SJCRH30 (cell line): ENCODE measurements at regions not wholly inside any gene's neighbourhood (a gene's known extent, or its start where the extent isn't known, plus 50 kb on each side); places are given as distances from the start of the nearest gene placed in this dataset.

Experiments used
- DNase-seq, 2 experiments: peaks; one replicate each; pipeline ENCODE4 v3.0.0-alpha.2; 2015 to 2020
- H3K27ac ChIP-seq: fragments of 250-450 bp; sonication (Bioruptor Pico); 2 replicates; pipeline ENCODE4 v1.5.1; 2020; ENCODE audit warnings: mild to moderate bottlenecking, moderate library complexity
- H3K27me3 ChIP-seq: fragments of 250-450 bp; sonication (Bioruptor Pico); 2 replicates; pipeline ENCODE4 v1.5.1; 2020; ENCODE audit warnings: mild to moderate bottlenecking, moderate library complexity
- H3K36me3 ChIP-seq: fragments of 250-450 bp; sonication (Bioruptor Pico); 2 replicates; pipeline ENCODE4 v1.5.1; 2020; ENCODE audit warnings: mild to moderate bottlenecking, moderate library complexity
- H3K4me1 ChIP-seq: fragments of 250-450 bp; sonication (Bioruptor Pico); 2 replicates; pipeline ENCODE4 v1.5.1; 2020; ENCODE audit warnings: mild to moderate bottlenecking, moderate library complexity
- H3K4me3 ChIP-seq: fragments of 250-450 bp; sonication (Bioruptor Pico); 2 replicates; pipeline ENCODE4 v1.5.1; 2020; ENCODE audit warnings: mild to moderate bottlenecking, moderate library complexity
- H3K9me3 ChIP-seq: fragments of 250-450 bp; sonication (Bioruptor Pico); replicated peaks from 2 replicates; pipeline ENCODE4 v1.5.1; 2020; ENCODE audit warnings: mild to moderate bottlenecking, moderate library complexity

GRCh38 chr15:91473894-91474545 lies 374.0 kb downstream of the SV2B start:
- DNase-seq, result no peak
- Histone ChIP-seq H3K4me3 (no peak overlapping the region), H3K27me3 (peaks cover 5% of the 10 kb centered on the region; the same call in 1 of the 2 replicates), H3K9me3 (no peaks in the 10 kb centered on the region), H3K27ac (no peak overlapping the region), H3K36me3 (no peaks in the 10 kb centered on the region), H3K4me1 (no peaks in the 10 kb centered on the region)

DNA sequence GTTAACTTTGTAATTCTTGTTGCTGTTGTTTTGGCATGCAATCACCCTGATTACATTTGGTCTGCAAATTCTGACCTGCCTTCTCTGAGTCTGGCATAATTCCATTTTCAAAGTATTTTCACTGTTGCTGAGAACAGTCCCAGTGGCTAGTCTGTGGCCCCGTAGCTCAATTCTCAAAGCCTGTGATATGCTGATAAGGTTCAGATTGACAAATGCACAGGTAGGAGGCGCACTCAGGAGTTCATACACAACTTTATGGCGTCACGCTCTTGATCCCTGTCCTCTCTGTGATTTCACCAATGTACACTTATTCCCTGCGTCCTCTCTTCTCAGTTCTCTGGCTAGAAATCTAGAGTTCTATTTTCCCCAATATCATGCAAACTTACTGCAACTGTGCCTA lies 376.6 kb upstream of the SLCO3A1 start:
- H3K4me3 ChIP-seq, result no peak overlapping the region
- no peaks in the 10 kb centered on the region for H3K9me3 ChIP-seq
- no peaks in the 10 kb centered on the region for H3K4me1 ChIP-seq
- peaks cover 7% of the 10 kb centered on the region; the same call in 1 of the 2 replicates for H3K27me3 ChIP-seq
- H3K36me3 ChIP-seq, result no peaks in the 10 kb centered on the region
- DNase-seq, result no peak
- H3K27ac ChIP-seq, result no peak overlapping the region

DNA sequence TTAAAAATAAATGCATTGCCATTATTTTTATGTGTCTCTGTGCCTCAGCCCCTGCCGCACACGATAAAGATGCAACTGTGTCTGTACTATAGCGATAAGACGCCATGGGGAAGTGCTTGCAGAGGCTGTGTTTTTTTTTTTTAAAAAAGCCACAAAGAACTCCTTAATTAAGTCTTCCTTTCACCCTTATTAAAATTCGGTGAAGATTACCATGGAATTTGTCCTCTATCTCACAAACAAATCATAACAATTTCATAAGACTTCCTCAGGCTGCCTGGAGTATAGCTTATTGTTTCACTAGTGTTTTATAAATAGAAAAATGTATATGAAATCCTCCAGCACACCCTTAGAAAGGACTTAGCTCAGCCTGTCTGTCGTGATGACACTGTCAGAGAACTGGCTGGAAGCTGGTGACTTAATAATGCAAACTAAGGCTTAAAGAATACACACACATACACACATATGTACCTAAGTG lies 374.8 kb upstream of the SLCO3A1 start:
- Histone ChIP-seq H3K4me1 (no peaks in the 10 kb centered on the region), H3K27me3 (peaks cover 7% of the 10 kb centered on the region; the same call in 1 of the 2 replicates), H3K4me3 (no peak overlapping the region), H3K9me3 (no peaks in the 10 kb centered on the region), H3K36me3 (no peaks in the 10 kb centered on the region), H3K27ac (no peak overlapping the region)
- no peak for DNase-seq

- H3K4me3 ChIP-seq, result no peak overlapping the region
- no peaks in the 10 kb centered on the region for H3K9me3 ChIP-seq
- H3K4me1 ChIP-seq, result no peaks in the 10 kb centered on the region
- peaks cover 7% of the 10 kb centered on the region; the same call in 1 of the 2 replicates for H3K27me3 ChIP-seq
- H3K27ac ChIP-seq, result no peak overlapping the region
- no peak for DNase-seq
- no peaks in the 10 kb centered on the region for H3K36me3 ChIP-seq
These were observed 373.1 kb upstream of the SLCO3A1 start for GRCh38 chr15:91480426-91480825.

DNA sequence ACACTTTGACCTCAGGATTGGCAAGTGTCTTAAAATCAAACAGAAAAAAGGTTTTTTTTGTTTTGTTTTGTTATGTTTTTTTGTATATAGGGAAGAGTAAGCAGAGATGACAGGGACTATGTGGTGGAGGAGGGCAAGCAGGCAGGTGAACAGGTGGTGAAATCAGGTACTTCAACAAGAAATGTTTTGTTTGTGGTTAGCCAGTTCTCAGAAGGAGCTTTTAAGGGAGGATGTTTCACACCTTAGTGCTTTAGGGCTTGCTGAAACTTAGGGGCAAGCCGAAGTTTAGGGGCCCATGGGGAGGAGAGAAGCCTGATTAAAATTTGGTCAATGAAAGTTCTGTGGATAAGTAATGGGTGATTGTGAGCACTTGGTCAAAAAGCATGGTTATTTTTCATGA lies 370.7 kb upstream of the SLCO3A1 start:
- Histone ChIP-seq H3K27me3 (peaks cover 4% of the 10 kb centered on the region; the same call in 1 of the 2 replicates), H3K36me3 (no peaks in the 10 kb centered on the region), H3K9me3 (no peaks in the 10 kb centered on the region), H3K27ac (no peak overlapping the region), H3K4me1 (no peaks in the 10 kb centered on the region), H3K4me3 (no peak overlapping the region)
- no peak for DNase-seq

DNA sequence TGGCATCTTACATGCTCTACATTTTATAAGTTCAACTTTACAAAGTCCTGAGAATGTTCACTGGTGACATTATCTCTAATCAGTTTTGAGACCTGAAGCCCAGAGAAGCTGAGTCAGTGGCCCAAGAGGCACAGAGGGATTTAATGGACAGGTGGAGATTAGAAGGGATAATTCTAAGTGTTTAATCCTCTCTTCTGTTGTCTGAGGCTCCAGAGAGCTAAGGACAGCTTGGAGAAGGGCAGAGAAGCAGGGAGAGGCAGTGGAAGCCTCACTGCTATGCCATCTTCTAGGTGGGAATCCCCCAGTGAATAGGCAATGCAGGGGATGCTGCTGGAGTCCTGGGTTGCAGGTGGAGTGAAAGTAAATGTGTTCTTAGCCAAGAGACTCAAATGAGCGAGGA lies 369.4 kb upstream of the SLCO3A1 start:
- Histone ChIP-seq H3K9me3 (no peaks in the 10 kb centered on the region), H3K4me3 (no peak overlapping the region), H3K27me3 (peaks cover under 1% of the 10 kb centered on the region; the same call in 1 of the 2 replicates), H3K36me3 (no peaks in the 10 kb centered on the region), H3K27ac (no peak overlapping the region), H3K4me1 (no peaks in the 10 kb centered on the region)
- no peak for DNase-seq

- no peak overlapping the region for H3K4me3 ChIP-seq
- no peak for DNase-seq
These were observed 365.1 kb upstream of the SLCO3A1 start for GRCh38 chr15:91488452-91488851.

DNA sequence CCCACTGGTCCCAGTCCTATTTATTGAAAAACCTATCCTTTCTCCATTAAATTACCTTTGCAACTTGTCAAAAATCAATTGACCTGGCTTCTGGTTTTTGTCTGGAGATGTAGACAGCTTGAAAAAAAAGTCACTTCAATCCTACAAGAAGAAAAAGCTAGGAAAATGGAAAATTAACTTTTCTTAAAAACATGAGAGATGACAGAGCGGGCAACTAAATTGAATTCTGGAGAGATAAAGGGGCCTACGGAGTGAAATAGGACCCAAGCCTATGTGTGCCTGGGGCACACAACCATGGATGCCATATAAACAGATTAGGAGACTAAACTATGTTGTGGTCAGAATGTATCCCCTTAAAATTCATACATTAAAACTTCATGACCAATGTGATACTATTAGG lies 363.3 kb upstream of the SLCO3A1 start:
- Histone ChIP-seq H3K4me1 (no peaks in the 10 kb centered on the region), H3K9me3 (no peaks in the 10 kb centered on the region), H3K4me3 (no peak overlapping the region), H3K27me3 (no peaks in the 10 kb centered on the region), H3K36me3 (no peaks in the 10 kb centered on the region), H3K27ac (no peak overlapping the region)
- no peak for DNase-seq

More at GRCh38 chr15:91488452-91488851, 365.1 kb upstream of the SLCO3A1 start:
- Histone ChIP-seq H3K27ac (no peak overlapping the region), H3K27me3 (no peaks in the 10 kb centered on the region), H3K4me1 (no peaks in the 10 kb centered on the region), H3K9me3 (no peaks in the 10 kb centered on the region), H3K36me3 (no peaks in the 10 kb centered on the region)

DNA sequence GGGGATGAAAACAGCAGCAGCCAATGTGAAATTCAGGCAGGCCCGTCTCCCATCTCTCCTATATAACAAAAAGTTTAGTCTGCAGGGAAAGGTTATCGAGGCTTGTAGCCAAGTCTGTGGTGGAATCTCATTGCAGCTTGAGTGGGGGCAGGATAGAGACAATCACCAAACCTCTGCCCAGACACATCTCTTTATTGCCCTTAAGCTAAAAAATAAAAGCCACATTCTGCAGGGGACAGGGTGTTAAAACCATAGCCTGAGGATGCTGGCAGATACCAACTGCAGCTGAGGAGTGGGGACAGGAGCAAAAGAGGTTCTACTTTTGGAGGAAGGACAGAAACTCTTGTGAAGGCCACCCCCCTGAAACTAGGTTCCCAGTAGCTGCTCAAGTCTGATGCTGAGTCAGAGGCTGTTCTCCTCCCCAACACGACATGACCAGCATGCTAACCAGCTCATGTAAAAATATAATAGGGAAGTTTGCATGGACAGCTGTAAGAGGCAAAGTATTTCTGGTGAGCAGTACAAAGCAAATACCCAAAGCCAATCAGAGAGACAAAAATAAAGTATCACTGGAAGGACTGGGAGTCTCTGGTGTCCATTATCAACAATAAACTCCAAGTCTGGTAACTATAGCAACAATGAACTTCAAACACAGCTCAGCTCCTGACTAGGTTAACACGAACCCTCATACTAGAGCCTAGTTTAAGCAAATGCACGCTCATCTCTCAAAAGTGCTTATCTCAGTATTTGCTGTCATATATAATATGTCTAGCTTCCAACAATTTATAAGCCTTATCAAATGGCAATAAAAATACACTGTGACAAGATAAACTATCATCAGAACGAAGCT lies 362.2 kb upstream of the SLCO3A1 start:
- Histone ChIP-seq H3K9me3 (no peaks in the 10 kb centered on the region), H3K4me1 (no peaks in the 10 kb centered on the region), H3K27me3 (no peaks in the 10 kb centered on the region), H3K27ac (no peak overlapping the region), H3K36me3 (no peaks in the 10 kb centered on the region), H3K4me3 (no peak overlapping the region)
- no peak for DNase-seq

DNA sequence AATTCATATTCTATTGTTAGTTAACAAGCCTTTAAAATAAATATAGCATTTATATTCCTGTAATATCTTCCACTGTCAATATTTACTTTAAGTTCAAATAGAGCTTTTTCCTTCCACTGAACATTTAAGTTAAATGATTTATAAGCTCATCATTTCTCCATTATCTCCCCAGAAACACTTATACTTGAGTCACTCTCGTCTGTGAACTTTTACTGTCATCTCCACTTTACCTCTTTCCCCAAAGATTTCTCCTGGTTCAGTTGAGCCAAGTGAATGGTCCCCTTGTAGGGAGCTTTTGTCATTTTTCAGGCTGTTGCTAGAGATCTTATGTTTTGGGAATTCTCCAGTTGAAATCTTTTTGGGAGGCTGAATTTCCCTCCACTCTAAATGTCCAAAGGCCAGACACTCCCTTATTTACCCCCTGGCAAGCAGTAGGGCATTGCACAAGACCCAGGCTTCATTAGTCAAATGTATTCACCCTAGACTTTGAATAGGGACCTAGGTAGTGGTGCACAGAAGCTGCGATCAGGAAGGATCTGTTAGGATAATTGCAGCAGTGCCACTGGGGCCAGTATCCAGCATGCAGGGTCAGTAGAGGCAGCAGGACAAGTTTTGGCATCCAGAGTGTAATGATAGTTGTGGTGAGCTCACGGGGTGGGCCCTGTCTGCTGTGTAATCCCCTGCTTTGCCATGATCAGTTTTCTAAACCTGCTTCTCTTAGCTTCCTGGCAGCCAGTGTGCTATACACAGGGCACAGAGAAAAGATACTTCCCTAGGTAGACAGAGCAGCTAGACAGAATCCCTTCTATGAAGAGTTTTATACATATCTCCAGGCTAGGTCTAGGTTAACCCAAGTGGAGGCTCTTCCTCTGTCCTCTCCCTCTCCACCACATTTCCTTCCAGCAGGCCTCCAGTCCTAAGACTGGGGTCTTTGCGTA lies 356.5 kb upstream of the SLCO3A1 start:
- H3K4me1 ChIP-seq, result no peaks in the 10 kb centered on the region
- no peak overlapping the region for H3K4me3 ChIP-seq
- no peaks in the 10 kb centered on the region for H3K36me3 ChIP-seq
- H3K27me3 ChIP-seq, result no peaks in the 10 kb centered on the region
- no peaks in the 10 kb centered on the region for H3K9me3 ChIP-seq
- no peak for DNase-seq
- no peak overlapping the region for H3K27ac ChIP-seq

GRCh38 chr15:91498046-91498748 lies 355.3 kb upstream of the SLCO3A1 start:
- no peak overlapping the region for H3K4me3 ChIP-seq
- H3K36me3 ChIP-seq, result no peaks in the 10 kb centered on the region
- no peaks in the 10 kb centered on the region for H3K9me3 ChIP-seq
- no peaks in the 10 kb centered on the region for H3K4me1 ChIP-seq
- DNase-seq, result no peak
- no peak overlapping the region for H3K27ac ChIP-seq
- H3K27me3 ChIP-seq, result no peaks in the 10 kb centered on the region

DNA sequence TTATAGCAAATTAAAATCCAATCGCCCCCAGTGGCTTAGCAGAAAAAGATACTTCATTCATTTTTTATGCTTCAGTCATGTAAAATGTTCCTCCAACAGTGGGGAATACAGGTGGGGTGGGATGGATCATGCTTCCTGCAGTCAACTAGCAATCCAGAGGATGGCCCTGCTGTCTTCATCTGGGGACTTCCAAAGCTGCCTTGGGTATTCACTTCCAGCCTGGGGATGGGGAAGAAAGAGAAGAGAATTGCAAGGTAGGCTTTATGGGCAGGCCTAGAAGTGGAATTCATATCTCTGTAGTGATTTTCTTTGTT lies 354.8 kb upstream of the SLCO3A1 start:
- Histone ChIP-seq H3K4me1 (no peaks in the 10 kb centered on the region), H3K27ac (no peak overlapping the region), H3K36me3 (no peaks in the 10 kb centered on the region), H3K27me3 (no peaks in the 10 kb centered on the region), H3K4me3 (no peak overlapping the region), H3K9me3 (no peaks in the 10 kb centered on the region)
- DNase-seq, result no peak

DNA sequence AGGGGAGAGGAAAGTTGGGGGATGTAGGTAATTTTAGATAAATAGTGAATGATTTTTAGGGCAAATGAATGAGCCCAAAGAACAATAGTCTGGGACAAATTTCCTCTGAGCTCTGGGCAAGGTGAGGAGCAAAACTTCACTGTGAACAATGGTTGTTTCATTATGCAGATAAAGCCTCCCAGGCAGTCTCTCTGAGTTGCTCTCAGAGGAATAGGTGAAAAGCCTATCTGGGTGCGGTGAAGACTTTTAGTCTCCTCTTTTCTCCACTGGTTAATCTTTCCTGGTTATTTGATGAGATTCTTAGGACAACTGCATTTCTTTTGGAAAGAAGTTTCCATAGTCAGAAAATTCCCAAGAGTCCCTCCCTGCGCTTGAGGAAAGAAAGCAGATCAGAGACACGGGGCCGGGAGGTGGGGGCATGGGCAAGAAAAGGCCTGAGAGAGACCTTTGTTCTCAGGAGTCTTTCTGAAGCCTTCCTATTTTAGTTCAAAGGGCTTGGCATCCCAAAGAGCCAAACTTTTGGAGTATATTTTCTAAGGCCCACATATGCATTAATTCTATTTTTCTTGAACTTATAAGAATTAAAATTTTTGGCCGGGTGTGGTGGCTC lies 353.6 kb upstream of the SLCO3A1 start:
- H3K27me3 ChIP-seq, result no peaks in the 10 kb centered on the region
- H3K36me3 ChIP-seq, result no peaks in the 10 kb centered on the region
- DNase-seq, result no peak
- H3K27ac ChIP-seq, result no peak overlapping the region
- H3K4me1 ChIP-seq, result no peaks in the 10 kb centered on the region
- no peak overlapping the region for H3K4me3 ChIP-seq
- H3K9me3 ChIP-seq, result no peaks in the 10 kb centered on the region

DNA sequence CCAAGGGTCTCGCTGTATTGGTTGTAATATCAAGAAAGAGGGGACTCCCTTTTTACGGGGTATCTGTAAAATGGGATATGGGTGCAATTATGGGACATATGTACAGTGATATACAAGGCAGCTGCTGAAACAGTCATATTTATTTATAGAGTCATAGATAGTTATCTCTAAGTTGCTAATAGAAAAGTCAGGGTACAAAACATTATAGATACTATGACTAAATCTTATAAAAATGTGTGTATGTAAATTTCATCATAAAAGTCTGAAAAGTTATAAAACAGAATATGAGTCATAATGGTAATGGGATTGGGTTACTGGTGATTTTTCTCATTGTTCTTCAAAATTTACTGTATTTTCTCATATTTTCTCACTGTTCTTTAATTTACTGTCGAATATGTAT lies 344.9 kb upstream of the SLCO3A1 start:
- Histone ChIP-seq H3K36me3 (no peaks in the 10 kb centered on the region), H3K27ac (no peak overlapping the region), H3K4me1 (no peaks in the 10 kb centered on the region), H3K27me3 (peaks cover 2% of the 10 kb centered on the region; the same call in 1 of the 2 replicates), H3K4me3 (no peak overlapping the region), H3K9me3 (no peaks in the 10 kb centered on the region)
- DNase-seq, result no peak
